ENCODE measurements at regions not wholly inside any gene's neighbourhood (a gene's known extent, or its start where the extent isn't known, plus 50 kb on each side); places are given as distances from the start of the nearest gene placed in this dataset.
"Not testable (repeated sequence)": the region's sequence is repeated elsewhere in the genome, so short reads cannot be mapped to it uniquely, and the experiment has no call there.

- Histone ChIP-seq H2AFZ (no peak overlapping the region), H3K4me1 (no peaks in the 10 kb centered on the region), H3K36me3 (ENCODE audit: control insufficient read depth, insufficient read depth, low read length) (no peaks in the 10 kb centered on the region), H3K4me2 (ENCODE audit: low read length) (no peak overlapping the region), H3K79me2 (no peaks in the 10 kb centered on the region), H3K9me3 (ENCODE audit: control insufficient read depth, low read length) (no peaks in the 10 kb centered on the region), H3K27me3 (ENCODE audit: control insufficient read depth, insufficient read depth, low read length) (no peaks in the 10 kb centered on the region), H3K27ac (no peak overlapping the region), H3K9ac (no peak overlapping the region), H3K4me3 (ENCODE audit: low read depth, low read length) (no peak overlapping the region)
- TF ChIP-seq CTCF (IDR thresholded peaks at IDR 0.05) = no peak
Observed at GRCh38 chr1:213507472-213508223, 456.6 kb downstream of the RPS6KC1 start.

GRCh38 chr1:213511173-213511572 is 460.1 kb downstream of the RPS6KC1 start:
- no peak overlapping the region for H3K27ac ChIP-seq
- H3K9ac ChIP-seq = no peak overlapping the region
- no peak overlapping the region for H3K4me3 ChIP-seq (ENCODE audit: low read depth, low read length)
- H2AFZ ChIP-seq = no peak overlapping the region
- no peak overlapping the region for H3K4me2 ChIP-seq (ENCODE audit: low read length)
- no peaks in the 10 kb centered on the region for H3K4me1 ChIP-seq
- no peaks in the 10 kb centered on the region for H3K36me3 ChIP-seq (ENCODE audit: control insufficient read depth, insufficient read depth, low read length)
- H3K27me3 ChIP-seq (ENCODE audit: control insufficient read depth, insufficient read depth, low read length) = no peaks in the 10 kb centered on the region
- H3K9me3 ChIP-seq (ENCODE audit: control insufficient read depth, low read length) = no peaks in the 10 kb centered on the region
- no peaks in the 10 kb centered on the region for H3K79me2 ChIP-seq
- TF ChIP-seq CTCF (IDR thresholded peaks at IDR 0.05) = no peak

GRCh38 chr1:213512316-213512715 is 461.3 kb downstream of the RPS6KC1 start:
- Histone ChIP-seq H3K9me3 (ENCODE audit: control insufficient read depth, low read length) (no peaks in the 10 kb centered on the region), H3K4me1 (no peaks in the 10 kb centered on the region)

GRCh38 chr1:213513006-213513405 is 462.0 kb downstream of the RPS6KC1 start:
- Histone ChIP-seq H3K79me2 (no peaks in the 10 kb centered on the region), H3K27ac (no peak overlapping the region), H3K9ac (no peak overlapping the region), H3K36me3 (ENCODE audit: control insufficient read depth, insufficient read depth, low read length) (no peaks in the 10 kb centered on the region), H2AFZ (no peak overlapping the region), H3K9me3 (ENCODE audit: control insufficient read depth, low read length) (no peaks in the 10 kb centered on the region), H3K27me3 (ENCODE audit: control insufficient read depth, insufficient read depth, low read length) (no peaks in the 10 kb centered on the region), H3K4me3 (ENCODE audit: low read depth, low read length) (no peak overlapping the region), H3K4me2 (ENCODE audit: low read length) (no peak overlapping the region), H3K4me1 (no peaks in the 10 kb centered on the region)
- no peak for TF ChIP-seq CTCF (IDR thresholded peaks at IDR 0.05)

More at GRCh38 chr1:213512316-213512715, 461.3 kb downstream of the RPS6KC1 start:
- Histone ChIP-seq H3K27ac (no peak overlapping the region), H3K27me3 (ENCODE audit: control insufficient read depth, insufficient read depth, low read length) (no peaks in the 10 kb centered on the region), H3K4me2 (ENCODE audit: low read length) (no peak overlapping the region), H3K79me2 (no peaks in the 10 kb centered on the region), H2AFZ (no peak overlapping the region), H3K4me3 (ENCODE audit: low read depth, low read length) (no peak overlapping the region), H3K9ac (no peak overlapping the region), H3K36me3 (ENCODE audit: control insufficient read depth, insufficient read depth, low read length) (no peaks in the 10 kb centered on the region)
- TF ChIP-seq CTCF (IDR thresholded peaks at IDR 0.05) = no peak

GRCh38 chr1:213514408-213515179 is 463.6 kb downstream of the RPS6KC1 start:
- H3K79me2 ChIP-seq; H3K4me2 ChIP-seq (ENCODE audit: low read length); H3K9me3 ChIP-seq (ENCODE audit: control insufficient read depth, low read length); H3K4me1 ChIP-seq; H3K27ac ChIP-seq; H2AFZ ChIP-seq; H3K36me3 ChIP-seq (ENCODE audit: control insufficient read depth, insufficient read depth, low read length); H3K9ac ChIP-seq; H3K27me3 ChIP-seq (ENCODE audit: control insufficient read depth, insufficient read depth, low read length); H3K4me3 ChIP-seq (ENCODE audit: low read depth, low read length): not testable (repeated sequence)
